Activated naive CD4-positive, alpha-beta T cell treated with Interleukin-2 at 50 U/mL for 16 hours (primary cell): ENCODE measurements at regions not wholly inside any gene's neighbourhood (a gene's known extent, or its start where the extent isn't known, plus 50 kb on each side); places are given as distances from the start of the nearest gene placed in this dataset.
"Not testable (repeated sequence)": the region's sequence is repeated elsewhere in the genome, so short reads cannot be mapped to it uniquely, and the experiment has no call there.

Experiments
- DNase-seq: peaks from one replicate; pipeline ENCODE4 v3.0.0-alpha.2; 2020

GRCh38 chr4:130922955-130923354 lies 1827.0 kb downstream of the C4orf33 start:
- DNase-seq, result no peak

DNA sequence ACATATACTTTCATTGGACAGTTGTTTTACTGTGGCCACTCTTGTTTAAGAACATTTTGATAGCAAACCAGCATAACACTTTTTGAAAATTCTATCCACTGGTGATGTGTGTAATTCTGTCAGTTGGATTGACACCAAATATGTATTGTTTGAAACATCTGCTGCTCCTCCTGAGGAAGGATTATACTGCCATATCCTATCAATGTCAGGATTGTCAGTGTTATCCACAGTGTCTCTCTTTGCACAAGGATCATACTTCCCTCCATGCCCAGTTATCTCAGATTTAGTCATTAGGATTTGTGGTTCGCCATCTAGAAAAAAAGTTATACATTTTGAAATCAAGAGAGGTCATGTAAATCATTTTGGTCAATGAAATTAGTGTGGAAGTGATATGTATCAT lies 1859.6 kb downstream of the C4orf33 start:
- no peak for DNase-seq

GRCh38 chr4:130985371-130985770 lies 1889.4 kb downstream of the C4orf33 start:
- no peak for DNase-seq

DNA sequence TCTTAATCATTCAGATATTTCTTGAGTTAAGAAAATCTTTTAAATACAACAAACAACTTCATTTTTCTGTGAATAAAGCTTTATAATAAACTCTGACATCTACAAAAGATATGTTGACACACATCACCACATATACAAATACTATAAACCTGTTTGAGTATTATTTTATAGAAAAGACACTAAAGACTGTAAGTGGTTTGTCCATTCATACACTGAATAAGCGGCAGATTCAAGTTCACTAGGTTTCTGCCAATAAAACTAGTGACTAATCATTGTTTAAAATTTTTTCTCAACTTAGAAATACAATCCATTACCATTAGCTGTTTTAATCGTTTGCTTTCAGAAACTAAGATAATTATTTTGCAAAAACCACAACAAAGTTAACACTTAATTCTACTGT lies 1900.0 kb downstream of the C4orf33 start:
- DNase-seq, result no peak

GRCh38 chr4:131001371-131001770 lies 1905.4 kb downstream of the C4orf33 start:
- no peak for DNase-seq

DNA sequence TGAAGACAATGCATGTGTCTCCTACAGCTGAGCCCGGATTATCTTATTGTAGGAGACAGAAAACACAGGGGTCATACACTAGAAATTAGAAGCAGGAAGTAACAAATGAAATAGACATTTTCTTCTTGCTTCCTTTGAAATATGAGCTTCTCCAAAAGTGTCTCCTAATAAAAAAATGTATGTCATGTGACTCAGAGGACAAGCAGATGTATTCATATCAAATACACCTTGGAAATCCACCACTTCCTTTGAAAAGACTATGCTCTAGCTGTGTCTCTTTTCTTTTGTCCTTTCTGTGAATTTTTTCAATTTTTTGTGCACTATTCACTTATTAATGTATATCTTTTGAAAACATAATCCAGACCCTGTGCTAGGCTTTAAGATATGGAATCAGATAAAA lies 1906.2 kb downstream of the C4orf33 start:
- no peak for DNase-seq

- DNase-seq, result no peak
These were observed 1910.4 kb downstream of the C4orf33 start for GRCh38 chr4:131006388-131006787.

GRCh38 chr4:131011961-131012360 lies 1916.0 kb downstream of the C4orf33 start:
- DNase-seq, result not testable (repeated sequence)

DNA sequence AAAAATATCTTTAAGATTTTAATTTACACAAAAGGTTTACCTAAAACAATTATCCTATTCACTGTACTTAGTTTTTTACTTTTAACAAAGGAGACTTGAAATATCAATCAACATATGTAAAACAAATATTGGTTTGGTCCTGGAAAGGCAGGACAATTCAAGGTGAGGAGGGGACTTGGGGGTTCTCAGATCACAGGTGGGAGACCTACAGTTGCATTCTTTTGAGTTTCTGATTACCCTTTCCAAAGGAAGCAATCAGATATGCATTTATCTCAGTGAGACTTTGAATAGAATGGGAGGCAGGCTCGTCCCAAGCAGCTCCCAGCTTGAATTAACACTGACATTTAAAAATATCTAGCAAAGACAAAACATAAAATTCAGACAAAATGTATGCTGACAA lies 1917.3 kb downstream of the C4orf33 start:
- DNase-seq, result no peak

DNA sequence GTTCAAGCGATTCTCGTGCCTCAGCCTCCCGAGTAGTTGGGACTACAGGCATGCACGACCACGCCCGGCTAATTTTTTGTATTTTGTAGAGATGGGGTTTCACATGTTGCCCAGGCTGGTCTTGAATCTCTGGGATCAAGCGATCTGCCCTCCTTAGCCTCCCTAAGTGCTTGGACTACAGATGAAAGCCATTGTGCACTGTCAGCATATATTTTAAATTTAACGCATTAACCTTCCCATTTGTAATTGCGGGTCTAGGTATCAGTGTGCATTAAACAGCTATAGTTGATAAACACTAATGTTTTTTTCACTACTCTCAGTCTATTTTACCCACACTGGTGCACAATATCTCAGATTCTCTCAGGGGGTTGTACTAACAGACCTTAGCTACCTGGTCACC lies 1930.8 kb downstream of the C4orf33 start:
- DNase-seq, result no peak

DNA sequence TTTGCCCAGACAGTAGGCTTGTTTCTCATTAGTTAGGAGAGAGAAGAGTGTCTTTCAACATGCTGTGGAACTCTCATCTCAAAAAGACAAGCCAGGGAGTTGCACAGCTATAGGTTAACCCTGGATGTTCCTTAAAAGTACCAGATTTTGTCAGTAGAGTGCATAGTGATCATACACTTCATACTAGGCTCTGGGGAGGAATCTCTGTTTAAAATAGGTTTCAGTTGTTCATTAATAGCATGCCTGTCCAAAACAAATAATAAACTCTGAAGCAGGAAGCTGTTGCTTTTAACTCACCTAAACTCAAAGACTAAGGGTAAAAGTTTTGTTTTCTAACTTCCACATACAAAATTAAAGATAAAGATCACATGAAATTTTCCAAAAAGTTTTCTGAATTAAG lies 1948.4 kb downstream of the C4orf33 start:
- no peak for DNase-seq

- DNase-seq, result no peak
These were observed 1950.9 kb downstream of the C4orf33 start for GRCh38 chr4:131046821-131047220.

DNA sequence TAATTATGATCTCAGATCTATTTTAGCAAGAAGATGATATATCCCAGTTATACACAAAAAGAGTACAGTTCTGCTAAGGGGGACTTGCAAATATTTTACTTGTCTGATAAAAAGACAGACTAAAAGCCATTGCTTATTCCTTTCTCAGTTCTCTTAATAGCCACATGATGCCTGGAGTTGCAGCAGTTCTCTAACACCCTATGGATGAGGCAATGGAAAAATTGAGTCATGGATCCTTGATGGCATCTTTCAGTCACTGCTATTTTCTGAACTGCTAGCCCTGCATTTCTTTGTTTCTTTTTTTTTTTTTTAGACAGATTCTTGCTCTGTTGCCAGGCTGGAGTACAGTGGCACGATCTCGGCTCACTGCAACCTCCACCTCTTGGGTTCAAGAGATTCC lies 1956.7 kb downstream of the C4orf33 start:
- DNase-seq, result no peak

DNA sequence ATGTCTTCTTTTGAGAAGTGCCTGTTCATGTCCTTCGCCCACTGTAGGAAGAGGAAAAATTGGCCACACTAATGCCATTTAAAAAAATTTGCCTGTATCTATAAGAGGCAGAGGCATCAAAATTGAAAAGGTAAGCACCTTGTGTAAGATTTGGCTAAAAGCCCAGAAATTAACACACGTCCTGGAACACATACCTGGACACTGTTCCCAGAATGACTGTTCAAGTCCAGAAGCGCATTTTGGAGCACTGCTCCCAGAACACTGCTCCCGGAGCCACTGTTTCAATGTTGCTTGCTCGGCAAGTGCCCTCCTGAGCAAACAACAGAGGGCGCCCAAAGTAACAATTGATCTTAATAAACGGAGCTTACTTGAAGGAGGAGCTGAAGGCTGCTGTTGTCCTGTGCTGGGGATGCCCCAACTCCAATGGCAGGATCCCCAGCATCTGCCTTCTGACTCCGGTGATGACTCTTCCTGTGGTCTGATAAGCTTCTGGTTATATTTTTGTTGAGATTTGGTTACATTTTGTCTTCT lies 1958.6 kb downstream of the C4orf33 start:
- DNase-seq, result no peak

- DNase-seq, result no peak
These were observed 1965.8 kb downstream of the C4orf33 start for GRCh38 chr4:131061734-131062133.

GRCh38 chr4:131063878-131064277 lies 1967.9 kb downstream of the C4orf33 start:
- DNase-seq, result no peak

DNA sequence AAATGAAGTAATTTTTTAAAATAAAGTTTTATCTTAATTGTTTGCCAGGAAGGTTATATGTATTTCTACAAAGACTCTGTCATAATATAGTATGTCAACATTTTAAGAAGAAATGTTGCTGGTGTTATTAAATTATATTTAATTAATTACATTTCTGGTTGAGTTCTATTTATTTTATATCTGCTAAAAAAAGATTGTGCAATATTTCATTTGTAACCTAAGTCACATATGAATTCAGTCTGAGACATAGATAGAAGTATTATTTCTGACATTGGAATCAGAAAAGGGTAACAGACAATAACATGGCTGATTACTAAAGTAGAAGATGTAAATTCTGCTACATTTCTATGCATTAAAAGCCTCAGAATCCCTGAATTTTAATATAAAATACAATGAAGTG lies 1985.1 kb downstream of the C4orf33 start:
- DNase-seq, result no peak

- no peak for DNase-seq
These were observed 1989.0 kb downstream of the C4orf33 start for GRCh38 chr4:131084997-131085396.

- DNase-seq, result no peak
These were observed 1995.9 kb downstream of the C4orf33 start for GRCh38 chr4:131091896-131092295.

- no peak for DNase-seq
These were observed 1997.4 kb downstream of the C4orf33 start for GRCh38 chr4:131093303-131093702.

GRCh38 chr4:131098976-131099375 lies 2003.0 kb downstream of the C4orf33 start:
- no peak for DNase-seq

DNA sequence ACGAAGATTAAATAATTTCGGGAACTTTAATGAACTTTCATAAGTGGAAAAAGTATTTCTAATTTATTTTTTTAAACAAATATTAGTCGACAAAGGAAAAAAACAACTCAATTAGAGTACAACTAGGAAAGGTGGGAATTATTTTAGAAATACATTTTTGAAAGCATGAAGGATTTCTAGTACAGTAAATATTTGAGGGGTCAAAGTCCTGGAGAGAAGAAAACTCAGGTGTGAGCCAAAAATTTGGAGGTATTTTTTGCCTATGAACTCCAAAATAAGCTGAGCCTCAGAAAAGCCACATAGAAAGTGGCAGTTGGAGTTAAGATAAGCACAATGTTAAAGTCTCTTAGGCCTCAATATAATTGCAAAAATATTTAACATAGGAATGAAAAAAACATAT lies 2017.3 kb downstream of the C4orf33 start:
- DNase-seq, result no peak

GRCh38 chr4:131113704-131114103 lies 2017.8 kb downstream of the C4orf33 start:
- DNase-seq, result no peak

DNA sequence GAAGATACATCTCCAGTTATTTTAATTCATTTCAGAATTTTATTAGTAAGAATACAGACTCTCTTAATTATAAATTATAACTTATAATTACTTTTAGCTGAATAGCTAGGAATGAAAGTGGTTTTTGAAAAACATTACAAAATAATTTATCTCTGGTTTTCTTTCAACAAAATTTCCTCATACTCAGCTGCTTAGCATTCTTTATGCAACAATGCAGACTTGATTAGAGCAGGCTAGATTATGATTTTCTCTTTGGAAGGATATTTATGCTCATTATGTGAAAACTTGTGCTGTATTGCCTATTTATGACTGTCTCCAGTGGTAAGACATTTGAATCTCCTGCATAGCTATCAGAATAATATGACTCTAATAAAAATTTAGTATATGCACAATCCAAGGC lies 2023.7 kb downstream of the C4orf33 start:
- no peak for DNase-seq

DNA sequence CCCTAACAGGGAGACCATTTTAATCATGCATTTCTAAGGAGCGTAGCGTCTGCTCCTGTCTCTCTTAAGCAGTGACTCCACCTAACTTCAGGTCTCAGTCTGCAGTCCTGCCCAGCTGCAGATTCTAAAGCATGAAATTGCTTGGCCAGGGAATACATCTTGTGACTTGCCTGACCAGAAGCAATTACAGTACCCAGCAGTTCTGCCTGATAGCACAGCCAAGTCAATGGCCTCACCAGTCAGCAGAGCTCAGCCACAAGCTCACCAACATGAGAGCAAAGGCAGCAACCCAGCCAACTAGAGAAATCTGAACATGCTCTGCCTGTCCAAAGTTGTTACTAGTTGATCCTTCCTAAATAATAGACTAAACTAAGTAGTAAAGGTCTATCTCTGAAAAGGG lies 2011.9 kb upstream of the PCDH10 start:
- no peak for DNase-seq

- DNase-seq, result no peak
These were observed 1989.8 kb upstream of the PCDH10 start for GRCh38 chr4:131159261-131159660.
